Esophagus muscularis mucosa (tissue), 3 donors: ENCODE measurements at regions not wholly inside any gene's neighbourhood (a gene's known extent, or its start where the extent isn't known, plus 50 kb on each side); places are given as distances from the start of the nearest gene placed in this dataset.
"Not testable (repeated sequence)": the region's sequence is repeated elsewhere in the genome, so short reads cannot be mapped to it uniquely, and the experiment has no call there.

Source experiments
- POLR2A ChIP-seq: fragments of 450-650 bp; IDR thresholded peaks from one replicate; pipeline ENCODE4 v1.6.1; 2017; ENCODE audit warnings: antibody characterized with exemption, moderate library complexity, mild to moderate bottlenecking, low read depth
- POLR2AphosphoS5 ChIP-seq, 2 donors: sonication (generic); formaldehyde crosslinking; IDR thresholded peaks; one replicate each; pipeline ENCODE4 v1.6.1; 2017; ENCODE audit warnings: antibody characterized with exemption in 2 of 2
- TF ChIP-seq, protein P1 (sequence below), 3 experiments: fragments of 200-600 bp in 2 of 3; fragments of 450-650 bp in 1 of 3; sonication (generic) in 2 of 3; IDR thresholded peaks; one replicate each; pipeline ENCODE4 v1.5.1; 2017 to 2019; ENCODE audit warnings: antibody characterized with exemption in 3 of 3, mild to moderate bottlenecking in 2 of 3, moderate library complexity in 1 of 3

DNA sequence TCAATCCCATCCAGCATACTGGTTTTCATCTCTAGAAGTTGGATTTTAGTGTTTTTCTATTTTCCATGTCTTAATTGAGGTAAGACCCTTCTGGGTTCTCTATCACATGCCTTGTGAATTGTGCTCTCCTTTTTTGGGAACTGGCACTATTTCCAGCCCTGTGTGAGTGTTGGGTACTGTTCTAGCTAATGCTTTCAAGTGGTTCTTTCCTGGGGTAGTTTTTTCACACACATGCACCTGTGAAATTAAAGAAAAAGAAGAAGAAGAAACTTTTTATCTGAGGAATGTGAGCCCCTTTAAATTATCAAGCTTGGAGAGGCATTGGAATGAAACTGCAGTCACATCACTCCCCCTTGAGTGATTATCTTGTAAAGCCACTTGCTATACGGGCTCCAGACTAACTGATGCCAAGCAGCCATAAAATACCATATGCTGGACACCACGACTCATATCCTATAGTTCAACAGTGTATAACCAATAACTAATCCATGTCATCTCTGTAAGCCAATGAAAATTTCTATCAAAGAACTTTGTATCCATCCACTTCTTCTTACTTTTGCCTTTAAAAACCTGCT is 102.4 kb downstream of the FAM72B start:
- not testable (repeated sequence) for TF ChIP-seq POLR2A; POLR2AphosphoS5 (IDR thresholded peaks at IDR 0.05)
- TF ChIP-seq, protein P1, sequence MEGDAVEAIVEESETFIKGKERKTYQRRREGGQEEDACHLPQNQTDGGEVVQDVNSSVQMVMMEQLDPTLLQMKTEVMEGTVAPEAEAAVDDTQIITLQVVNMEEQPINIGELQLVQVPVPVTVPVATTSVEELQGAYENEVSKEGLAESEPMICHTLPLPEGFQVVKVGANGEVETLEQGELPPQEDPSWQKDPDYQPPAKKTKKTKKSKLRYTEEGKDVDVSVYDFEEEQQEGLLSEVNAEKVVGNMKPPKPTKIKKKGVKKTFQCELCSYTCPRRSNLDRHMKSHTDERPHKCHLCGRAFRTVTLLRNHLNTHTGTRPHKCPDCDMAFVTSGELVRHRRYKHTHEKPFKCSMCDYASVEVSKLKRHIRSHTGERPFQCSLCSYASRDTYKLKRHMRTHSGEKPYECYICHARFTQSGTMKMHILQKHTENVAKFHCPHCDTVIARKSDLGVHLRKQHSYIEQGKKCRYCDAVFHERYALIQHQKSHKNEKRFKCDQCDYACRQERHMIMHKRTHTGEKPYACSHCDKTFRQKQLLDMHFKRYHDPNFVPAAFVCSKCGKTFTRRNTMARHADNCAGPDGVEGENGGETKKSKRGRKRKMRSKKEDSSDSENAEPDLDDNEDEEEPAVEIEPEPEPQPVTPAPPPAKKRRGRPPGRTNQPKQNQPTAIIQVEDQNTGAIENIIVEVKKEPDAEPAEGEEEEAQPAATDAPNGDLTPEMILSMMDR (IDR thresholded peaks at IDR 0.05), result not testable (repeated sequence)
